ENCODE measurements at regions not wholly inside any gene's neighbourhood (a gene's known extent, or its start where the extent isn't known, plus 50 kb on each side); places are given as distances from the start of the nearest gene placed in this dataset.
"Not testable (repeated sequence)": the region's sequence is repeated elsewhere in the genome, so short reads cannot be mapped to it uniquely, and the experiment has no call there.

- DNase-seq (ENCODE audit: low spot score) = no peak
Observed at GRCh38 chr4:125594056-125594602, 279.4 kb downstream of the FAT4 start.

- not testable (repeated sequence) for DNase-seq (ENCODE audit: low spot score)
Observed at GRCh38 chr4:125605926-125606325, 291.2 kb downstream of the FAT4 start.

- DNase-seq (ENCODE audit: low spot score) = no peak
Observed at GRCh38 chr4:125620066-125620860, 305.5 kb downstream of the FAT4 start.

GRCh38 chr4:125624951-125625350 lies 310.2 kb downstream of the FAT4 start:
- DNase-seq (ENCODE audit: low spot score) = no peak

- DNase-seq (ENCODE audit: low spot score) = no peak
Observed at GRCh38 chr4:125626946-125627345, 312.2 kb downstream of the FAT4 start.

GRCh38 chr4:125639182-125639621 lies 324.4 kb downstream of the FAT4 start:
- DNase-seq (ENCODE audit: low spot score) = no peak

- DNase-seq (ENCODE audit: low spot score) = no peak
Observed at GRCh38 chr4:125641611-125642010, 326.9 kb downstream of the FAT4 start.

- DNase-seq (ENCODE audit: low spot score) = no peak
Observed at GRCh38 chr4:125642645-125643044, 327.9 kb downstream of the FAT4 start.

GRCh38 chr4:125649452-125649851 lies 334.7 kb downstream of the FAT4 start:
- no peak for DNase-seq (ENCODE audit: low spot score)

- DNase-seq (ENCODE audit: low spot score) = no peak
Observed at GRCh38 chr4:125650557-125650956, 335.8 kb downstream of the FAT4 start.

- DNase-seq (ENCODE audit: low spot score) = not testable (repeated sequence)
Observed at GRCh38 chr4:125651707-125652357, 337.1 kb downstream of the FAT4 start.

- DNase-seq (ENCODE audit: low spot score) = no peak
Observed at GRCh38 chr4:125658773-125659172, 344.0 kb downstream of the FAT4 start.

GRCh38 chr4:125663896-125664767 lies 349.4 kb downstream of the FAT4 start:
- DNase-seq (ENCODE audit: low spot score) = no peak

- DNase-seq (ENCODE audit: low spot score) = no peak
Observed at GRCh38 chr4:125666635-125667034, 351.9 kb downstream of the FAT4 start.

GRCh38 chr4:125676156-125676555 lies 361.4 kb downstream of the FAT4 start:
- DNase-seq (ENCODE audit: low spot score) = no peak

GRCh38 chr4:125676583-125676982 lies 361.8 kb downstream of the FAT4 start:
- no peak for DNase-seq (ENCODE audit: low spot score)

- no peak for DNase-seq (ENCODE audit: low spot score)
Observed at GRCh38 chr4:125677665-125678307, 363.0 kb downstream of the FAT4 start.

GRCh38 chr4:125679989-125680388 lies 365.2 kb downstream of the FAT4 start:
- DNase-seq (ENCODE audit: low spot score) = no peak

GRCh38 chr4:125681240-125681639 lies 366.5 kb downstream of the FAT4 start:
- DNase-seq (ENCODE audit: low spot score) = no peak

- DNase-seq (ENCODE audit: low spot score) = no peak
Observed at GRCh38 chr4:125682730-125683129, 368.0 kb downstream of the FAT4 start.

GRCh38 chr4:125688841-125689240 lies 374.1 kb downstream of the FAT4 start:
- DNase-seq (ENCODE audit: low spot score) = no peak

GRCh38 chr4:125689805-125690204 lies 375.1 kb downstream of the FAT4 start:
- no peak for DNase-seq (ENCODE audit: low spot score)
